ENCODE measurements at regions not wholly inside any gene's neighbourhood (a gene's known extent, or its start where the extent isn't known, plus 50 kb on each side); places are given as distances from the start of the nearest gene placed in this dataset.

DNA sequence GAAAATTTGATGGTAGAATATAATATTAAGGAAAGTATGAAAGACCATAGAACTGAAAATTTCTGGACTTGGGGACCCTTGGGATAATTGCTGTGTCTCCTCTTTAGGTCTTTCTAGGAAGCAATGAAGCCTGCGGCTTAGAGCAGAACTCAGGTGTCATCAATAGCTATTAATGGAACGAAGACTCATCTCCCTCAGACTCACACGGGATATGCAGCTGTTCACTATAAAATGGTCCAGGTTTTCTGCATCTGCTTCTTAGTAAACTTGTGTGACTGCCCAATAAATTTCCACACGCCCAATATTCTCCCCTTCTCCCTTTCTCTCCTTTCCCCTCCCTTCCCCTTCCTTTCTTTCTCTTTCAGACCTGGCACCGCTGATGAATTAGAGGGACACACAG lies 392.5 kb downstream of the HLX start:
- no peak for DNase-seq
- in situ Hi-C loops (cut with HindIII; ENCODE audit: low pct_ligation_motif_present, low sequenced_read_pairs), result no loop called here
- no peaks in the 10 kb centered on the region for H3K36me3 ChIP-seq (replicated peaks)
- TF ChIP-seq, protein P1, sequence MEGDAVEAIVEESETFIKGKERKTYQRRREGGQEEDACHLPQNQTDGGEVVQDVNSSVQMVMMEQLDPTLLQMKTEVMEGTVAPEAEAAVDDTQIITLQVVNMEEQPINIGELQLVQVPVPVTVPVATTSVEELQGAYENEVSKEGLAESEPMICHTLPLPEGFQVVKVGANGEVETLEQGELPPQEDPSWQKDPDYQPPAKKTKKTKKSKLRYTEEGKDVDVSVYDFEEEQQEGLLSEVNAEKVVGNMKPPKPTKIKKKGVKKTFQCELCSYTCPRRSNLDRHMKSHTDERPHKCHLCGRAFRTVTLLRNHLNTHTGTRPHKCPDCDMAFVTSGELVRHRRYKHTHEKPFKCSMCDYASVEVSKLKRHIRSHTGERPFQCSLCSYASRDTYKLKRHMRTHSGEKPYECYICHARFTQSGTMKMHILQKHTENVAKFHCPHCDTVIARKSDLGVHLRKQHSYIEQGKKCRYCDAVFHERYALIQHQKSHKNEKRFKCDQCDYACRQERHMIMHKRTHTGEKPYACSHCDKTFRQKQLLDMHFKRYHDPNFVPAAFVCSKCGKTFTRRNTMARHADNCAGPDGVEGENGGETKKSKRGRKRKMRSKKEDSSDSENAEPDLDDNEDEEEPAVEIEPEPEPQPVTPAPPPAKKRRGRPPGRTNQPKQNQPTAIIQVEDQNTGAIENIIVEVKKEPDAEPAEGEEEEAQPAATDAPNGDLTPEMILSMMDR (IDR thresholded peaks at IDR 0.05; ENCODE audit: low read depth, low read length, missing control alignments), result no peak
- no peak overlapping the region for H3K27ac ChIP-seq
- H3K27me3 ChIP-seq (replicated peaks), result no peaks in the 10 kb centered on the region
- H3K4me3 ChIP-seq (ENCODE audit: low read depth, low read length), result no peak overlapping the region

DNA sequence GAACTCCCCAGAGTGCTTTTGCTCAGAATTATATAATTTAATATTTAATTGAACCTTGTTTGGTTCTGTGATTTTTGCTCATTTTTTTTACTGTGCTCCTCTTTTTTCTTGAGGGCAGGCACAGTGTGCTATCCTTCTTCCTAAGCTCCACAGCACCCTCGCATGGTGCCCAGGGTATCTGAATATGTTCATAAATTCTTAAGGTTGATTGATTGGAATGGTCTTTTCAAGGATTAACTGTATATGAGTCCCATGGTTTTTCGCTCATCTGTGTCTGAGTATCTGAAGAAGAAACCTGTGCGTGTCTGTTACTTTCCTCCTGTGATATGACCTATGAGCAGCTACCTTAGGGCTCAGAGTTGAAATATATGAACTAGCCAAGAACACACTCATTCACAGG lies 393.7 kb downstream of the HLX start:
- no peak for DNase-seq
- in situ Hi-C loops (cut with HindIII; ENCODE audit: low pct_ligation_motif_present, low sequenced_read_pairs), result no loop called here
- TF ChIP-seq, protein P1 (IDR thresholded peaks at IDR 0.05; ENCODE audit: low read depth, low read length, missing control alignments), result no peak
- Histone ChIP-seq H3K36me3 (replicated peaks) (no peaks in the 10 kb centered on the region), H3K27ac (no peak overlapping the region), H3K4me3 (ENCODE audit: low read depth, low read length) (no peak overlapping the region), H3K27me3 (replicated peaks) (no peaks in the 10 kb centered on the region)

DNA sequence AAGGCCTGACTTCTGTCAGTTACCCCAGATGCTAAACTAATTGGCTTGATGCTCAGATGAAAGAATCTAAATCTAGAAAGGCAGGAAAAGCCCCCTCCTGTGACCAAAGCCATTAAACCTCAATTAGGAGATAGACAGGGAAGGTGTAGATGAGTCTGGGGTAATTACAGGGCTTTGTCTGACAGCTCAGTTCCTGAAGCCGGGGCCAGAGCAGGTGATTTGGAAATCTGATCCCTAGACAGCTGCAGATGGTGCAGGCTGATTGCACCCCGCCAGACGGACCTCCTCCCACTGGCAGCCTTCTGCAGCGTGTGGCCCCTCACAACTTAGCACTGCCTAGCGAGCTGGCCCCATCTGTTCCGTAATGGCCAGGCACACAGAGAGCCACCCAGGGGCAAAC lies 395.1 kb downstream of the HLX start:
- in situ Hi-C loops (cut with HindIII; ENCODE audit: low pct_ligation_motif_present, low sequenced_read_pairs), result no loop called here
- TF ChIP-seq, protein P1 (IDR thresholded peaks at IDR 0.05; ENCODE audit: low read depth, low read length, missing control alignments), result no peak
- DNase-seq, result no peak
- Histone ChIP-seq H3K27ac (no peak overlapping the region), H3K4me3 (ENCODE audit: low read depth, low read length) (no peak overlapping the region), H3K27me3 (replicated peaks) (no peaks in the 10 kb centered on the region), H3K36me3 (replicated peaks) (no peaks in the 10 kb centered on the region)

DNA sequence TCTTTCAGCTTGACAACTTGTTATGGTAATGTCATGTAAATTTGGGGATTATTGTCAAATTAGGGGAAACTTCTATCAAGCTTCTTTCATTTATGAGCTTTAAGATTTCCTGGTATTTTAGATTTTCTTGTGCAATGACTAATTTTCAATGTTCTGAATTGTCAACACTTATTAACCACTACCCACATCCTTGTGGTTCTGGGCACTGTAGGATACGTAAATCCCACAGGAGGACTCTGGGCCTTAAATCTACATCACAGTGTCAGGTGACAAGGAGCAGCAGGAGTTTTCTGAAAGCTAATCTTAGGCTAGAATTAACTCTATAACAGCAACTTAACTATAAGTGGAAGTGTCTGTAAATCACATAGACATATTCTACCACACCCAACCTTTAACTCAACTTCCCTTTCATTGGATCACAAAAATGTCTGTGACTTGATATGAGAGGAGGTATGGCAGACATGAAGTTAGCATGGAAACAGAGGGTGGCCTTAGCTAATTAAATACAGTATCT lies 397.7 kb downstream of the HLX start:
- no peak overlapping the region for H3K27ac ChIP-seq
- no peak for DNase-seq
- H3K36me3 ChIP-seq (replicated peaks), result no peaks in the 10 kb centered on the region
- H3K27me3 ChIP-seq (replicated peaks), result no peaks in the 10 kb centered on the region
- in situ Hi-C loops (cut with HindIII; ENCODE audit: low pct_ligation_motif_present, low sequenced_read_pairs), result no loop called here
- no peak overlapping the region for H3K4me3 ChIP-seq (ENCODE audit: low read depth, low read length)
- TF ChIP-seq, protein P1 (IDR thresholded peaks at IDR 0.05; ENCODE audit: low read depth, low read length, missing control alignments), result no peak

DNA sequence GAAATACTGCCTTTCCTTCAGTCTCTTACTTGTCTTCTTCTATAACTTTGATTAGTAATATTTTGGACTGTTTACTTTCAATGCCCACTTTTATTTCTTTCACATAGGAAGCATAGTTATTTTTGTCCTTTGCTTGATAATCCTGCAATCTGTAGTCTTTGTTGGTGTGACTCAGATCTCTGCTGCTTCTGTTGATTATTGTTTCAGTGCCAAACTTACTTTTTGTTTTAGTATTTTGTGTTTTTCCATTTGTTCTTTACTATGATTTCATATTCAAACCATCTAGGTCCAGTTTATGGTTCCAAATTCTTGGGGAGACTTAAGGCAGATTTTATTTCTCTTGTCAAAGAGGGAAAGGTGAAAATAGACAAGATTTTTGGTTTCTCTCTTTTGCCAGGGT lies 399.9 kb downstream of the HLX start:
- TF ChIP-seq, protein P1 (IDR thresholded peaks at IDR 0.05; ENCODE audit: low read depth, low read length, missing control alignments), result no peak
- Histone ChIP-seq H3K27me3 (replicated peaks) (no peaks in the 10 kb centered on the region), H3K4me3 (ENCODE audit: low read depth, low read length) (no peak overlapping the region), H3K27ac (no peak overlapping the region), H3K36me3 (replicated peaks) (no peaks in the 10 kb centered on the region)
- in situ Hi-C loops (cut with HindIII; ENCODE audit: low pct_ligation_motif_present, low sequenced_read_pairs), result no loop called here
- DNase-seq, result no peak

DNA sequence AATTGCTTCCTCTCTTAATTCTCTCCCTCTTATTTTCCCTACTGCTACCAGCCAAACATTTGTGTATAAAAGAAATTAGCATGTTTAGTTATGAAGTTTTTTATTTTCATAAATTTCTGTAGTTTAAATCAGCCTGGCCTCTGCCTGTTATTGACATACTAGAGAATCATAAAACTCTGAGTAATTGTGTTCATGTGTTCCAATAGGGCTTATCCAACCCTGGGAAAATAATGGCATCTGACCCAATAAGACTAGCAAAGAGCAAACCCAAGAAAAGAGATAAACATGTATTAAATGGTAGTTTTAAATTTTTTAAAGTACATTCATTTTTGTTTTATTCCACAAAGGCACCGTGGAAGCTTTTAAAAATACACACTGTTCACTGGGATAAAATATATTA lies 404.3 kb downstream of the HLX start:
- Histone ChIP-seq H3K27me3 (replicated peaks) (no peaks in the 10 kb centered on the region), H3K4me3 (ENCODE audit: low read depth, low read length) (no peak overlapping the region), H3K36me3 (replicated peaks) (no peaks in the 10 kb centered on the region), H3K27ac (no peak overlapping the region)
- TF ChIP-seq, protein P1 (IDR thresholded peaks at IDR 0.05; ENCODE audit: low read depth, low read length, missing control alignments), result no peak
- DNase-seq, result no peak
- in situ Hi-C loops (cut with HindIII; ENCODE audit: low pct_ligation_motif_present, low sequenced_read_pairs), result no loop called here
